Stimulated activated CD8-positive, alpha-beta memory T cell treated with anti-CD3 and anti-CD28 coated beads, Interleukin-4, amount 100 ng/mL, for 48 hours (primary cell): ENCODE measurements at regions not wholly inside any gene's neighbourhood (a gene's known extent, or its start where the extent isn't known, plus 50 kb on each side); places are given as distances from the start of the nearest gene placed in this dataset.

Experiments used
- DNase-seq: peaks from one replicate; pipeline ENCODE4 v3.0.0-alpha.2; 2020

GRCh38 chr4:1492651-1493539, 86.7 kb upstream of the NKX1-1 start:
- no peak for DNase-seq

- no peak for DNase-seq
Measured at GRCh38 chr4:1492142-1492457, 85.9 kb upstream of the NKX1-1 start.

- no peak for DNase-seq
Measured at GRCh38 chr4:1491328-1492141, 85.3 kb upstream of the NKX1-1 start.

- DNase-seq, result no peak
Measured at GRCh38 chr4:1490654-1491327, 84.5 kb upstream of the NKX1-1 start.

- no peak for DNase-seq
Measured at GRCh38 chr4:1490011-1490653, 83.9 kb upstream of the NKX1-1 start.

GRCh38 chr4:1489639-1489995, 83.4 kb upstream of the NKX1-1 start:
- no peak for DNase-seq

GRCh38 chr4:1488831-1489638, 82.8 kb upstream of the NKX1-1 start:
- DNase-seq, result no peak

- DNase-seq, result no peak
Measured at GRCh38 chr4:1488357-1488756, 82.1 kb upstream of the NKX1-1 start.

- no peak for DNase-seq
Measured at GRCh38 chr4:1487761-1488160, 81.5 kb upstream of the NKX1-1 start.

GRCh38 chr4:1487106-1487505, 80.9 kb upstream of the NKX1-1 start:
- no peak for DNase-seq

- no peak for DNase-seq
Measured at GRCh38 chr4:1485280-1485679, 79.0 kb upstream of the NKX1-1 start.

- no peak for DNase-seq
Measured at GRCh38 chr4:1480720-1481119, 74.5 kb upstream of the NKX1-1 start.

GRCh38 chr4:1479454-1479853, 73.2 kb upstream of the NKX1-1 start:
- no peak for DNase-seq

GRCh38 chr4:1478766-1479355, 72.6 kb upstream of the NKX1-1 start:
- DNase-seq, result no peak

- DNase-seq, result no peak
Measured at GRCh38 chr4:1477045-1477840, 71.0 kb upstream of the NKX1-1 start.

GRCh38 chr4:1476140-1476513, 69.9 kb upstream of the NKX1-1 start:
- no peak for DNase-seq

- DNase-seq, result no peak
Measured at GRCh38 chr4:1475277-1476139, 69.3 kb upstream of the NKX1-1 start.

GRCh38 chr4:1474126-1475090, 68.2 kb upstream of the NKX1-1 start:
- DNase-seq, result no peak

- no peak for DNase-seq
Measured at GRCh38 chr4:1473718-1474117, 67.5 kb upstream of the NKX1-1 start.
